ENCODE measurements at regions not wholly inside any gene's neighbourhood (a gene's known extent, or its start where the extent isn't known, plus 50 kb on each side); places are given as distances from the start of the nearest gene placed in this dataset.

DNA sequence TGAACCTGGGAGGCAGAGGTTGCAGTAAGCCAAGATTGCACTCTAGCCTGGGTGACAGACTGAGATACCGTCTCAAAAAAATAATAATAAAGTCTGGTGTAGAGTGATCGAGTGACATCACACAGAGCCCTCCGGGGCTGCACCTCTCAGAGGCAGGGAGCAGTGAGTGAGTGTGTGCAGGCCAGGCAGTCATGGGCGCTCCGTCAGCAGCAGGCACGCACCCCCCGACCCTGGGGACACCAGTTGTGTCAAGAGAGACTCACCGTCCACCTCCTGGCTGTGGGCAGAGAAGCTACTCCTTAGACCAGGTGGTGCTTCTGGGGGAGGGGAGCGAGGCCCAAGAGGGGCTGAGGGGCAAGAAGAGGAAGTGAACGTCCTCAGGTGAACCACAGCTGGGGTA, 91.8 kb downstream of the SIK1 start:
- TF ChIP-seq CTCF (IDR thresholded peaks at IDR 0.05; ENCODE audit: control extremely low read depth in 1 of 3, insufficient read depth in 1 of 3, low read depth in 1 of 3, low read length in 3 of 3) (no peak), EZH2 (IDR thresholded peaks at IDR 0.05; ENCODE audit: low read depth, low read length, severe bottlenecking) (no peak), JUND (IDR thresholded peaks at IDR 0.05; ENCODE audit: low read length) (no peak), CEBPB (IDR thresholded peaks at IDR 0.05; ENCODE audit: low read depth, low read length) (no peak), POLR2AphosphoS5 (IDR thresholded peaks at IDR 0.05; ENCODE audit: low read depth, low read length) (no peak), POLR2A (IDR thresholded peaks at IDR 0.05; ENCODE audit: control extremely low read depth in 1 of 2, low read depth in 2 of 2, low read length in 2 of 2) (no peak), TEAD4 (IDR thresholded peaks at IDR 0.05; ENCODE audit: low read depth, low read length) (no peak)

Data from H1 (cell line).